Loucy (cell line): ENCODE measurements at regions not wholly inside any gene's neighbourhood (a gene's known extent, or its start where the extent isn't known, plus 50 kb on each side); places are given as distances from the start of the nearest gene placed in this dataset.

Experiments
- H2AFZ ChIP-seq: fragments of 200-600 bp; sonication (generic); 2 replicates; pipeline ENCODE4 v1.6.0; 2016; ENCODE audit warnings: antibody characterized with exemption, mild to moderate bottlenecking, low read length, moderate library complexity
- H3F3A ChIP-seq: fragments of 200-600 bp; 2 replicates; pipeline ENCODE4 v1.6.0; 2016; ENCODE audit warnings: antibody characterized with exemption, low read depth, mild to moderate bottlenecking
- H3K27me3 ChIP-seq: fragments of 200-600 bp; sonication (generic); 2 replicates; pipeline ENCODE4 v1.6.1; 2014; ENCODE audit warnings: low read length, mild to moderate bottlenecking; ENCODE audit not compliant: insufficient read depth, poor library complexity, severe bottlenecking
- H3K36me3 ChIP-seq: fragments of 200-600 bp; sonication (generic); 2 replicates; pipeline ENCODE4 v1.6.1; 2016; ENCODE audit warnings: low read length; ENCODE audit not compliant: insufficient read depth
- H3K4me1 ChIP-seq: fragments of 200-600 bp; sonication (generic); 2 replicates; pipeline ENCODE4 v1.5.1; 2014; ENCODE audit warnings: low read length, mild to moderate bottlenecking; ENCODE audit not compliant: insufficient read depth, poor library complexity, severe bottlenecking
- H3K4me2 ChIP-seq: fragments of 200-600 bp; sonication (generic); 2 replicates; pipeline ENCODE4 v1.6.0; 2014; ENCODE audit warnings: antibody characterized with exemption, low read length, low read depth, mild to moderate bottlenecking; ENCODE audit not compliant: poor library complexity, severe bottlenecking
- H3K4me3 ChIP-seq: fragments of 200-600 bp; sonication (generic); 2 replicates; pipeline ENCODE4 v1.5.1; 2014; ENCODE audit warnings: low read length, mild to moderate bottlenecking, mixed read lengths; ENCODE audit not compliant: poor library complexity, severe bottlenecking
- H3K79me2 ChIP-seq: fragments of 200-600 bp; sonication (generic); 2 replicates; pipeline ENCODE4 v1.6.1; 2014; ENCODE audit warnings: low read length; ENCODE audit not compliant: insufficient read depth
- H3K9ac ChIP-seq: fragments of 200-600 bp; sonication (generic); 2 replicates; pipeline ENCODE4 v1.6.0; 2014; ENCODE audit warnings: mild to moderate bottlenecking, low read depth, low read length, moderate library complexity; ENCODE audit not compliant: poor library complexity, severe bottlenecking
- H3K9me2 ChIP-seq: fragments of 200-600 bp; sonication (generic); replicated peaks from 2 replicates; pipeline ENCODE4 v1.6.1; 2016; ENCODE audit warnings: low read depth, low read length, mixed read lengths
- H3K9me3 ChIP-seq: fragments of 200-600 bp; sonication (generic); 2 replicates; pipeline ENCODE4 v1.6.1; 2014; ENCODE audit warnings: mild to moderate bottlenecking, antibody characterized with exemption, low read length, low read depth; ENCODE audit not compliant: insufficient read depth
- H4K20me1 ChIP-seq: fragments of 200-600 bp; sonication (generic); 2 replicates; pipeline ENCODE4 v1.6.0; 2014; ENCODE audit warnings: antibody characterized with exemption, low read length, mild to moderate bottlenecking; ENCODE audit not compliant: insufficient read depth, poor library complexity, severe bottlenecking
- EZH2phosphoT487 ChIP-seq: fragments of 200-600 bp; IDR thresholded peaks from 2 replicates; pipeline ENCODE4 v1.6.1; 2018; ENCODE audit warnings: antibody characterized with exemption, mild to moderate bottlenecking, moderate library complexity, borderline replicate concordance
- TF ChIP-seq, protein P1 (sequence below): fragments of 200-600 bp; sonication (generic); conservative IDR thresholded peaks from 2 replicates; pipeline ENCODE4 v1.5.1; 2014; ENCODE audit warnings: mild to moderate bottlenecking, antibody characterized with exemption, low read length

DNA sequence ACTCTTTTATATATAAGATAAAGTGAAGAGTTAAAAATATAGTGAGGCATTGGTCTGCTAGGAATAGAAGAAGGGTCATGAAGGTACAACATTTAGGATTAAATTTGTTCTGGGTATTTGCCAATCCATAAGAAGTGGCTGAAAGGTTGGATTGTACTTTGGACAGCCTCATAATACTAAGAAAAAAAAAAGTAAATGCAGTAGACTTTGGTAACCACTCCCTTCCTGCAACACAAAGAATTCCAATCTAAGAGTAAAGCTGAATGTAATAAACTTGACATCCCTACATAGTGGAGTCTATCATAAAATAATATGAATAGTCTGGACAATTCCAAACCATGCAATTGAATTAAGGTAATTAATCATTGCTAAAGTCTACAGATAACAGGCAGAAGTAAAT is 2294.4 kb downstream of the LRRC4C start:
- H3K9me2 ChIP-seq = no peaks in the 10 kb centered on the region
- H3K9ac ChIP-seq = no peak overlapping the region
- no peaks in the 10 kb centered on the region for H3K79me2 ChIP-seq
- no peaks in the 10 kb centered on the region for H3K36me3 ChIP-seq
- H2AFZ ChIP-seq = no peak overlapping the region
- TF ChIP-seq EZH2phosphoT487 = no peak
- TF ChIP-seq, protein P1, sequence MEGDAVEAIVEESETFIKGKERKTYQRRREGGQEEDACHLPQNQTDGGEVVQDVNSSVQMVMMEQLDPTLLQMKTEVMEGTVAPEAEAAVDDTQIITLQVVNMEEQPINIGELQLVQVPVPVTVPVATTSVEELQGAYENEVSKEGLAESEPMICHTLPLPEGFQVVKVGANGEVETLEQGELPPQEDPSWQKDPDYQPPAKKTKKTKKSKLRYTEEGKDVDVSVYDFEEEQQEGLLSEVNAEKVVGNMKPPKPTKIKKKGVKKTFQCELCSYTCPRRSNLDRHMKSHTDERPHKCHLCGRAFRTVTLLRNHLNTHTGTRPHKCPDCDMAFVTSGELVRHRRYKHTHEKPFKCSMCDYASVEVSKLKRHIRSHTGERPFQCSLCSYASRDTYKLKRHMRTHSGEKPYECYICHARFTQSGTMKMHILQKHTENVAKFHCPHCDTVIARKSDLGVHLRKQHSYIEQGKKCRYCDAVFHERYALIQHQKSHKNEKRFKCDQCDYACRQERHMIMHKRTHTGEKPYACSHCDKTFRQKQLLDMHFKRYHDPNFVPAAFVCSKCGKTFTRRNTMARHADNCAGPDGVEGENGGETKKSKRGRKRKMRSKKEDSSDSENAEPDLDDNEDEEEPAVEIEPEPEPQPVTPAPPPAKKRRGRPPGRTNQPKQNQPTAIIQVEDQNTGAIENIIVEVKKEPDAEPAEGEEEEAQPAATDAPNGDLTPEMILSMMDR = no peak
- H3K4me1 ChIP-seq = no peaks in the 10 kb centered on the region
- H3K4me3 ChIP-seq = no peak overlapping the region
- no peaks in the 10 kb centered on the region for H3F3A ChIP-seq
- H3K4me2 ChIP-seq = no peak overlapping the region
- H4K20me1 ChIP-seq = no peaks in the 10 kb centered on the region
- no peaks in the 10 kb centered on the region for H3K27me3 ChIP-seq
- no peaks in the 10 kb centered on the region for H3K9me3 ChIP-seq

DNA sequence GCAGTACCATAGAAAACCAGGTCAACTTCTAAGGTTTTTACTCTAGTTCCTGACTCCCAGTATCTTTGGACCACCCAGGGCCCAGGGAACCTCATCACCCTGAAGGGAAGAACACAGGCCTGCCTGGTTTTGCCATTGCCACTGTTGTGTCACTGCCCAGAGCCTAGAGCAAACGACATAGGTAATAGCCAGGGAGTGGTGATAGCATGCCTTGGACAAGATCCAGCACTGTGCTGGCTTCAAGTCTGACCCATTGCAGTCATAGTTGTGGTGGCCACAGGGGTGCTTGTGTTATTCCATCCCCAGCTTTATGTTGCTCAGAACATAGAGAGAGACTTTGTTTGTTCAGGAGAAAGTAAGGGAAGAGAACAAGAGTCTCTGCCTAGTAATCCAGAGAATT is 2310.2 kb downstream of the LRRC4C start:
- Histone ChIP-seq H3K9me2 (no peaks in the 10 kb centered on the region), H3K4me2 (no peak overlapping the region), H3F3A (no peaks in the 10 kb centered on the region), H2AFZ (no peak overlapping the region), H3K36me3 (no peaks in the 10 kb centered on the region), H3K27me3 (no peaks in the 10 kb centered on the region), H3K4me3 (no peak overlapping the region), H3K9me3 (no peaks in the 10 kb centered on the region), H3K79me2 (no peaks in the 10 kb centered on the region), H4K20me1 (no peaks in the 10 kb centered on the region), H3K9ac (no peak overlapping the region), H3K4me1 (no peaks in the 10 kb centered on the region)
- TF ChIP-seq, protein P1 = no peak
- TF ChIP-seq EZH2phosphoT487 = no peak

DNA sequence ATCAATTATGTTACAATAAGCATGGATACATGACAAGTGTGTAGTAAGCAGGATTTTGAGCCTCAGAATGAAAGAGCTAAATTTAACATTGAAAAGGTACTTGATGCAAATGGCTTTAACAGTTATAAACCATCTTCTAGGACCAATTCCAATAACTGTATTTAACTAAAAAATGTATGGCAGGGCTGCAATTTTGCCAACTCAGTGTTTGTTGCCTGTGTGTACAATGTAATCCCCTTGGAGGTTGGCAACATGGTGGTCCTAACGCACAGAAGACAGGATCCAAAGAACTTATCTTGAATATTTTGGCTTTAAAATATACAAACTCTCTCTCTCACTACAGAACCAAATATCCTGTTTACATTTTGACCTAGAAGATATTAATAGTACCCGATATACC is 2314.1 kb downstream of the LRRC4C start:
- TF ChIP-seq, protein P1 = no peak
- TF ChIP-seq EZH2phosphoT487 = no peak
- Histone ChIP-seq H3K9ac (no peak overlapping the region), H2AFZ (no peak overlapping the region), H3K27me3 (no peaks in the 10 kb centered on the region), H3K9me3 (no peaks in the 10 kb centered on the region), H3K4me1 (no peaks in the 10 kb centered on the region), H3K79me2 (no peaks in the 10 kb centered on the region), H3F3A (no peaks in the 10 kb centered on the region), H4K20me1 (no peaks in the 10 kb centered on the region), H3K4me3 (no peak overlapping the region), H3K4me2 (no peak overlapping the region), H3K36me3 (no peaks in the 10 kb centered on the region), H3K9me2 (no peaks in the 10 kb centered on the region)
